Body of pancreas (tissue), 4 donors: ENCODE measurements at regions not wholly inside any gene's neighbourhood (a gene's known extent, or its start where the extent isn't known, plus 50 kb on each side); places are given as distances from the start of the nearest gene placed in this dataset.
"Not testable (repeated sequence)": the region's sequence is repeated elsewhere in the genome, so short reads cannot be mapped to it uniquely, and the experiment has no call there.

ENCODE experiments used
- ATAC-seq: fragments of 150-250 bp; one replicate; pipeline ENCODE4 v1.9.1; 2016
- DNase-seq, 4 donors: peaks; one replicate each; pipeline ENCODE4 v3.0.0-alpha.2; 2019
- H3K27ac ChIP-seq, 4 donors: fragments of 200-600 bp; sonication (generic); 1 replicate in 3 of 4; 2 replicates in 1 of 4; pipeline versions ENCODE4 v1.5.1 to v1.6.1; 2016 to 2019; ENCODE audit warnings: mild to moderate bottlenecking in 1 of 4, mixed read lengths in 1 of 4, moderate library complexity in 1 of 4
- H3K27me3 ChIP-seq, 2 donors: fragments of 200-600 bp; sonication (generic); one replicate each; pipeline ENCODE4 v1.6.0; 2016; ENCODE audit warnings: mild to moderate bottlenecking in 1 of 2
- H3K36me3 ChIP-seq, 2 donors: fragments of 200-600 bp; sonication (generic); replicated peaks in 1 of 2; 2 replicates each; pipeline ENCODE4 v1.5.1; 2016; ENCODE audit warnings: low read depth in 2 of 2; ENCODE audit not compliant: insufficient read depth in 1 of 2
- H3K4me1 ChIP-seq: fragments of 200-600 bp; sonication (generic); one replicate; pipeline ENCODE4 v1.6.0; 2016
- H3K4me3 ChIP-seq, 2 donors: fragments of 200-600 bp; sonication (generic); 1 replicate in 1 of 2; 2 replicates in 1 of 2; pipeline ENCODE4 v1.5.1; 2016 to 2019
- H3K9me3 ChIP-seq, 3 donors: fragments of 200-600 bp; sonication (generic); 1 replicate in 2 of 3; 2 replicates in 1 of 3; pipeline ENCODE4 v1.5.1; 2016
- POLR2A ChIP-seq, 3 donors: fragments of 450-650 bp; IDR thresholded peaks; one replicate each; pipeline ENCODE4 v1.6.1; 2016; ENCODE audit warnings: antibody characterized with exemption in 3 of 3, mild to moderate bottlenecking in 2 of 3
- WGBS, 2 donors: methylation state at CpG; one replicate each; pipeline ENCODE4 v1.1.5; 2017; 5-methylcytosine and 5-hydroxymethylcytosine counted together
- intact Hi-C: fragments of 100-400 bp; cut with DNase I; formaldehyde crosslinking; loops from one replicate; pipeline ENCODE4 v1.15.1; 2023
- TF ChIP-seq, protein P1 (sequence below), 7 experiments: fragments of 450-650 bp in 4 of 7; fragments of 200-600 bp in 3 of 7; sonication (generic) in 3 of 7; IDR thresholded peaks; one replicate each; pipeline ENCODE4 v1.5.1; 2016 to 2019; ENCODE audit warnings: antibody characterized with exemption in 7 of 7

DNA sequence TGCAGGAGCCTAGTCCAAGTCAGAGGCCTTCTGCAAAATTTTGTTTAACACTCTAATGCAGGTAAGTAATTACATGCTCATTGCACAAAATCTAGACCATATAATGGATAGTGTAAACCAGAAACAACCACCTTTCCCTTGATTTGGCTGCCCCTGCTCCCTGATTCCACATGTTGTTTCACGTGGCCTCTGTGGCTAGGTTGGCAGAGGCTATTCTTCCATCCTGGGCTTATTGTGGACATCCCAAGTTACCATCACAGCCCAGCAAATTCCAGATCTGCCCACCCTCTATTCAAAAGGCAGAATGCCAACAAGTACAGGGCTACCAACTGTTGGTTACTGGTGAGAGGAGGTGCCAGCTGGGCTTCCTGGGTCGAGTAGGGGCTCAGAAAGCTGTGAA lies 794.5 kb upstream of the GRM7 start:
- no peaks in the 10 kb centered on the region for H3K36me3 ChIP-seq
- 29 to 37% methylated on average over 2 of the region's 2 CpGs for WGBS, 2 donors
- peak overlapping the region in 3 of 4 donors; percentile 60 to 66 (median 61) for H3K27ac ChIP-seq
- no peak for ATAC-seq
- H3K4me3 ChIP-seq = no peak overlapping the region
- no peaks in the 10 kb centered on the region for H3K9me3 ChIP-seq
- H3K27me3 ChIP-seq = no peaks in the 10 kb centered on the region
- peak in 2 of 4 donors; percentile 13 to 19 for DNase-seq
- intact Hi-C loops = no loop called here
- TF ChIP-seq, protein P1, sequence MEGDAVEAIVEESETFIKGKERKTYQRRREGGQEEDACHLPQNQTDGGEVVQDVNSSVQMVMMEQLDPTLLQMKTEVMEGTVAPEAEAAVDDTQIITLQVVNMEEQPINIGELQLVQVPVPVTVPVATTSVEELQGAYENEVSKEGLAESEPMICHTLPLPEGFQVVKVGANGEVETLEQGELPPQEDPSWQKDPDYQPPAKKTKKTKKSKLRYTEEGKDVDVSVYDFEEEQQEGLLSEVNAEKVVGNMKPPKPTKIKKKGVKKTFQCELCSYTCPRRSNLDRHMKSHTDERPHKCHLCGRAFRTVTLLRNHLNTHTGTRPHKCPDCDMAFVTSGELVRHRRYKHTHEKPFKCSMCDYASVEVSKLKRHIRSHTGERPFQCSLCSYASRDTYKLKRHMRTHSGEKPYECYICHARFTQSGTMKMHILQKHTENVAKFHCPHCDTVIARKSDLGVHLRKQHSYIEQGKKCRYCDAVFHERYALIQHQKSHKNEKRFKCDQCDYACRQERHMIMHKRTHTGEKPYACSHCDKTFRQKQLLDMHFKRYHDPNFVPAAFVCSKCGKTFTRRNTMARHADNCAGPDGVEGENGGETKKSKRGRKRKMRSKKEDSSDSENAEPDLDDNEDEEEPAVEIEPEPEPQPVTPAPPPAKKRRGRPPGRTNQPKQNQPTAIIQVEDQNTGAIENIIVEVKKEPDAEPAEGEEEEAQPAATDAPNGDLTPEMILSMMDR (IDR thresholded peaks at IDR 0.05) = no peak
- no peak for TF ChIP-seq POLR2A (IDR thresholded peaks at IDR 0.05)
- H3K4me1 ChIP-seq = peaks cover 15% of the 10 kb centered on the region

DNA sequence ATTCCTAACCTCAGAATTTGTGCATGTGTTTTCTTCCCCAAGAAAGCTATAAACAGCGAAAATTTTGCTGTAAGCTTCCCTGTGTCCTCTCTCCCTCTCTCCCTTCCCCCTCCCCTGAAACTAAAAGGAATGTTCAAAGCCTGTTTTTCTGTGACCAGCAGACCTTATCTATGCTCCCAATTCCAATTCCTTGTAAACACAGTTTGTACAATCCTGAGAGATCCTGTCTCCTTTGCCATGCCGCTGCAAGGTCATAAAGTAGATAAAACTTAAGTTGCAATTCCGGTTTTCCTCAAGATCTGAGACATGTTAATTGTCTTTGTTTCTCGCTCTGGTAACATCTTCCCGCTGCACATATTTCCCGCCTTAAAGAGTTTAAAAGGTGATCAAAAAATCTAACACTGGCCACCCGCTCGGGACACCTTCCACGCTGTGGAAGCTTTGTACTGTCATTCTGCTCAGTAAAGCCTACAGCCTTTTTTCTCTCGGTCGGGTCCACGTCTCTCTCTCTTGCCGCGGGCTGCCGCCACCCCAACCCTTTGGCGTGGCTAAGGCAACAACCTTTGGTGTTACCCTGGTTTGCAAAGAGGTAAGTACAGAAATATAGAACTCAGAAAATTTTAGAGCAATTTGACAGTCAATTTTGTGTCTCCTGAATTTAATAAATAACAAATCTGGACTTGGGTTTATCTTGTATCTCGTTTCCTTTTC lies 793.9 kb upstream of the GRM7 start:
- TF ChIP-seq POLR2A (IDR thresholded peaks at IDR 0.05) = peak in 1 of 3 donors; percentile 15
- 28 to 29% methylated on average over 17 of the region's 17 CpGs for WGBS, 2 donors
- ATAC-seq (peak; percentile 59), DNase-seq (peak in 3 of 4 donors; percentile 18 to 39 (median 22))
- intact Hi-C loops, H3K36me3 ChIP-seq, H3K27me3 ChIP-seq, H3K9me3 ChIP-seq, H3K4me3 ChIP-seq: not testable (repeated sequence)
- H3K27ac ChIP-seq = peak overlapping the region in 3 of 4 donors; percentile 60 to 66 (median 61)
- H3K4me1 ChIP-seq = peaks cover 15% of the 10 kb centered on the region

DNA sequence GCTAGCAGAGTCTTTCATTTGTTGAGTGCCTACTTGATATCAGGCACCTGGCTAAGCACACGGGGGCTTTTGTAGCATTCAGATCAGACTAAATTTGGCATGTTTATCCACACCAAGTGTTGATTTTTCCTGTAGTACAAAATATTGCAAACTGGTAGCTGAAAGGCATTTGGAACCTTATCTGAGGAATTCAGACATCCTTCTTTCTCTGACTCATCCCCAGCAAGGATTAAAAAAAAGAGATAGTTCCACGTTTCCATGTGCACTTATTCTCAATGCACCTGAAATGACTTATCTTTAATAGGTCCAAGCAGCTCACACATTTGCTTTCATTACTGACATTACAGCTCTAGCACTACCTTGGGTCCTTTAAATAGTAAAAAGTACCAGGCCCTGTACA lies 786.0 kb upstream of the GRM7 start:
- intact Hi-C loops = no loop called here
- no peak for ATAC-seq
- WGBS, 2 donors = 18 to 30% methylated on average over 2 of the region's 2 CpGs
- no peaks in the 10 kb centered on the region for H3K27me3 ChIP-seq
- H3K36me3 ChIP-seq = no peaks in the 10 kb centered on the region
- no peak overlapping the region for H3K4me3 ChIP-seq
- no peaks in the 10 kb centered on the region for H3K9me3 ChIP-seq
- H3K27ac ChIP-seq = no peak overlapping the region
- no peak for DNase-seq
- TF ChIP-seq, protein P1 (IDR thresholded peaks at IDR 0.05) = no peak
- TF ChIP-seq POLR2A (IDR thresholded peaks at IDR 0.05) = no peak
- H3K4me1 ChIP-seq = no peaks in the 10 kb centered on the region

DNA sequence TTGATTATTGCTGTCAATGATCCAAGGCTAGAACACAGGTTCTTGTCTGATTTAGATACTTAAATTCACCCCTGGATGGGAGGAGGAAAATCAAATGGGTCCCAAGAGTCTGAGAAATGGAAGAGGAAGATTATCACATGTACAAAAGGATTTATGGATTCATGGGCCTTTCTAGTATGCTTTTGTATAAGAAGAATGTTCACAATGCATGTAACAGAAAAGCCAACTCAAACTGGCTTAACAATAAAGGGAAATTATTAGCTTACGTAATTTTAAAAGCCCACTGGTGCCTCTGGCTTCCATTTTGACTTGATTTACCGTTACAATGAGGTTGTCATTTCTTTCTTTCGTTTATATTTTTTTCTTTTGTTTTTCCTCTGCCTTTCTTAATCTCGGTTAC lies 782.5 kb upstream of the GRM7 start:
- H3K4me1 ChIP-seq = no peaks in the 10 kb centered on the region
- no peaks in the 10 kb centered on the region for H3K9me3 ChIP-seq
- WGBS, 2 donors = 43 to 65% methylated on average over 4 of the region's 4 CpGs
- H3K4me3 ChIP-seq = no peak overlapping the region
- DNase-seq (no peak), ATAC-seq (no peak)
- no peaks in the 10 kb centered on the region for H3K27me3 ChIP-seq
- TF ChIP-seq, protein P1 (IDR thresholded peaks at IDR 0.05) = no peak
- TF ChIP-seq POLR2A (IDR thresholded peaks at IDR 0.05) = no peak
- H3K36me3 ChIP-seq = no peaks in the 10 kb centered on the region
- intact Hi-C loops = no loop called here
- H3K27ac ChIP-seq = no peak overlapping the region

DNA sequence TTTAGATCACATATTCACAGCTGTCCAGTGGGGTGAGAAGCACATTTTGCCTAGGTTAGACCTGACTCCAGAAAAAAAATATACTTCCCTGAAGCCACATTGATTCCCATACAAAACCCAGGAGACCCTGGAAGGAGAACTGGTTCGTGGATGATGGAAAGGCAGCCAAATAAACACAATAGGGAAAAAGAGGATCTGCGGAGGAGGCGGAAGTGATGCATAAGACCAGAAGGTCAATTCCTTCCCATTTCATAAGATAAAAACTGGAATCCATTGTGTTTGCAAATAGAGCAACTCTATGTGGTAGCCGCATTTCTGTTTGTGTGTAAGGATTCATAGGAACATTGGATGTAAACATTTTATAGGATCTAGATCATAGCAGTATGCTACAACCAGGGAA lies 781.9 kb upstream of the GRM7 start:
- no peaks in the 10 kb centered on the region for H3K36me3 ChIP-seq
- no peak for ATAC-seq
- 70% methylated on average over 4 of the region's 4 CpGs for WGBS, 2 donors
- no peaks in the 10 kb centered on the region for H3K9me3 ChIP-seq
- H3K27ac ChIP-seq = no peak overlapping the region
- no peaks in the 10 kb centered on the region for H3K4me1 ChIP-seq
- DNase-seq = no peak
- intact Hi-C loops = no loop called here
- TF ChIP-seq POLR2A (IDR thresholded peaks at IDR 0.05) = no peak
- TF ChIP-seq, protein P1 (IDR thresholded peaks at IDR 0.05) = no peak
- no peak overlapping the region for H3K4me3 ChIP-seq
- H3K27me3 ChIP-seq = no peaks in the 10 kb centered on the region
